CD4-positive, alpha-beta T cell treated with Interleukin-4 for 4 hours (primary cell): ENCODE measurements at regions not wholly inside any gene's neighbourhood (a gene's known extent, or its start where the extent isn't known, plus 50 kb on each side); places are given as distances from the start of the nearest gene placed in this dataset.
"Not testable (repeated sequence)": the region's sequence is repeated elsewhere in the genome, so short reads cannot be mapped to it uniquely, and the experiment has no call there.

ENCODE experiments used
- DNase-seq: peaks from one replicate; pipeline ENCODE4 v3.0.0-alpha.2; 2020

DNA sequence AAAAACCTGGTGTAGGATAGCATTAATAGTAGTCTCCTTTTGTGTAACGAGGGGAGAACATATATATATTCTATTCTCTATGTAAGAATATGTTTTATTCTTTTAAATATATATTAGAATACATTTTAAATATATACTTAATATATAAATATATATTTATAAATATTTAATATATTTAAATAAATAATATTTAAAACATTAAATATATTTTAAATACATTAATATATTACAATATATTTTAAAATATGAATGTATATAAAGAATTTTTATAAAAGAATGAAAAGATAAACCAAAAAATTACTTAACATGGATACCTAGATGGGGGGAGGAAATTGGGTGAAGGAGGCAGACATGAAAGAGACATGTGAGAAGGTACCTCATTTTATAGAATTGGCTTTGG, 53.0 kb upstream of the ZNF831 start:
- DNase-seq = no peak

DNA sequence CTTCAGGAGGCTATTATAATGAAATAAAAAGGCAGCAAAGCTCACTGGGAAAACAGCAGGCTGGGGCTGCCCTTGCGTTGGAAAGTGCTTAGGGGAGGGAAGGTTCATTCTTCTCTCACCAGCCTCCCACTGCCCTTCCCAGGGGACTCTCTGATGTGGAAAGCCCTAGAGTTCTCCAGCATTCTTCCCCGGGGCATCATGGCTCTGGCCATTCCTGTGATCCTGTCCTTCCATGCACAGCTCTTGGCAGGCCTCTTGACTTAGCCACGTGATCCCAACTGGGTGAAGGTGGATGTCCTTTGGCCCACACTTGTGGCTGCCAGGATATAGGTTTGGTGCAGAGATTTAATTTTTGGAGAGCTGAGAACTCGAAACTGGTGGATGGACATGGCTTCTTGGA, 58.0 kb upstream of the ZNF831 start:
- no peak for DNase-seq

DNA sequence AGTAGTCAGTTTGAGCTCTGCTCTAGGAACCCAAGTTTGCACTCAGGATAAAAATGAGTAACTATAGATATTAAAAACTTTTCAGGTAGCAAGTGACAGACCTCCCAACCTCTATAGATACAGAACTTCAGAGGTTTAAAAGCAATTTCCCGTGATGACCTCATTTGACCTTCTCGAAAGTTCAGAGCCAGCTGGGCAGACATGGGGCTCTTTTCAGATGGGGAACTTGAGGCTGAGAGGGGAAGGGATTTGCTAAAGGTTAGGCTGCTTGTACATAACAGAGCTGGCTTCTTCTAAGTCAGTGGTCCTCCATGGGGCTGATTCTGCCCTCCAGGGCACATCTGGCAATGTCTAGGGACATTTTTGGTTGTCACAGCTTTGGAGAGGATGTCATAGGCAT, 58.8 kb upstream of the ZNF831 start:
- no peak for DNase-seq

DNA sequence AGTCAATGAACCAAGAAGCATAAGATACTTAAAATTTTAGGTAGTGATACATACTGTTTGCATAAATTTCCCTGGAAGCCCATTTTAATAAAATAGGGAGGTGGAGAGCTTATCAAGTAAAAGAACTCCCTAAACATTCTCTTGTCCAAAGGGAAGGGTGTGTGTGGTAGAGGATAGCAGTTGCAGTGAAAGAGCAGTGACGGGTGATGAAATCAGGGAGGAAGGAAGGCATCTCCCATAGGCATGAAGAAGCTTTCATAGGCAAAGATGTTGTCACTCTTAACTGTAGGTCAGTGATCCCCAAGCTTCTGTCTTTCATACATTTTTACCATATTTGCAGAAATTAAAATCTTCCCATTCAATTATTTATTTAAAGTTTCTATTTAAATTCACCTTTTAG, 60.0 kb upstream of the ZNF831 start:
- no peak for DNase-seq

DNA sequence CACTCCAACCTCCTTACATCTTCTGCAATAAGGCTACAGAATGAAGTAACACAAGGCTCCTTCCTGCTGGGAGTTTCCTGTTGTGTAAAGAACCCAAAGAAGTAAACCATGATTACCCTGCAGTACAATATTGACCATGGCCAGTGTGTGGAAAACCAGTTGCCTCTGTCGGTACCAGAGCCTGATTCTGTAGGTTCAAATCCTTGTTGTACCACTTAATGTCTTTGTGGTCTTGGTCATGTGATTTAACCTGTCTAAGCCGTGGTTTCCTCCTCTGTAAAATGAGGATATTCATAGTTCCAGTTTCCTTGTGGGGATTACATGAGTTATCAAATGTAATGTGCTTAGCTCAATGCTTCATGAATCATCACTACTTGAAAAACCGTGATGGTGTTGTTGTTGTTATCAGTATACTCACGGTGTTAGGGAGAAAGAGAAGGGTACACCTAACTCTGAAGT, 60.3 kb upstream of the PRELID3B start:
- peak; percentile 34 for DNase-seq

DNA sequence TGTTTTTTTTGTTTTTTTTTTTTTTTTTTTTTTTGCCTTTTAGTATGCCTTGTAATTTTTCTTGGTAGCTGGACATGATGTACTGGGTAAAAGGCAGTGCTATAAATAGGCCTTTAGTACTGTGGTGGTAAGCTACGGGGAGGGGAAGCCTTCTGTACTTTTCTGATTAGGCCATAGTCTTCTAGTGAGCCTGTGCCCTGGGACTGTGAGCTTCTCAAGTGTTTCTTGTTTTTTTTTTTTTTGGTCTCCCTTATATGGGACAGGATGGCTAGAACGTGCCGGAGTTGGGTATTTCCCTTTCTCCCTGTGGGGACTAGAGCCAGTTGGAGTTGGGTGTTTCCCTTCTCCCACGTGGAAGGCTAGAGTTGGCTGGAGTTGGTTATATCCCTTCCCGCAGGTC, 59.4 kb upstream of the PRELID3B start:
- no peak for DNase-seq

DNA sequence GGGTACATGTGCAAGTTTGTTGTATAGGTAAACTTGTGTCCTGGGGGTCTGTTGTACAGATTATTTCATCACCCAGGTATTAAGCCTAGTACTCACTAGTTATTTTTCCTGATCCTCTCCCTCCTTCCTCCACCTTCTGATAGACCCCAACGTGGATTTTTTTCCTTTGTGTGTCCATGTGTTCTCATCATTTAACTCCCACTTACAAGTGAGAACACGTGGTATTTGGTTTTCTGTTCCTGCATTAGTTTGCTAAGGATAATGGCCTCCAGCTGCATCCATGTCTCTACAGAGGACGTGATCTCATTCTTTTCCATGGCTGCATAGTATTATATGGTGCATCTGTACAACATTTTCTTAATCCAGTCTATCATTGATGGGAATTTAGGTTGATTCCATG, 57.3 kb upstream of the PRELID3B start:
- DNase-seq = not testable (repeated sequence)

DNA sequence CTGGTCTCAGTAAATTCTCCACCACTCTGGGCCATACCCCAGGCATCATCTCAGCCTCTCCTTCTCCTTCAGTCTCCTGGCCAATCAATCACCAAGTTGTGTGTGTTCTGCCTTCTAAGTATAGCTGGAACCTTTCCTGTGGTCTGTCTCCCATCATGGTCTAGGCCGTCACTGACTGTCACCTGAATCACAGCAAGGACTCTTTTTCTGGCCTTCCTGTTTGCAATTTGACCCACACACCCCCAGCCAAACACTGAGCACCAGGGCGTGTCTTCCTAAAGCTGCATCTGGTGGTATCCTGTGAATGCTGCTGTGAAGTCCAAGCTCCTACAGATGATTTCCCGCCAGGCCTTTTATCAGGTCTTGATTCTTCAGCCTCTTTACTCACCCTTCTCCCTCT, 52.6 kb upstream of the PRELID3B start:
- no peak for DNase-seq

DNA sequence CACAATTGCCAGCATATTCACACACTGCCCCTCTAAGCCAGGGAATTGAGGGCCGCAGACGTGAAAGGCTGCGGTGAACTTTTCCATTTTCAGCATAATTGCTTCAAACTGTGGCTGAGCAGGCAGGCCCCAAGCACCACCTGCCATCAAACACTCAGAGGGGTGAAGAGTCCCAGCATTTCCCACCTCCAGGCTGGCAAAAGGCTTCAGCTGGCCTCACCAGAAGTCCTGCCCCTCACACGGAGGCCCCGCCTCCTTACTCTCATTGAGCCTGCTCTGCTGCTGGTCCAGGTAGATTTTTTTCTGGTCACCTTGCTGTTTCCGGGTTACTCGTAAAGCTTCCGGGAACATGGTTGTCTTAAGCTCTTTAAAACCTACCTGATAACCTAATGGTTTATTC, 52.0 kb upstream of the PRELID3B start:
- no peak for DNase-seq
